IMR-90 (cell line): ENCODE measurements at regions not wholly inside any gene's neighbourhood (a gene's known extent, or its start where the extent isn't known, plus 50 kb on each side); places are given as distances from the start of the nearest gene placed in this dataset.

Experiments used
- ATAC-seq: fragments of 200-7000 bp; cut with Tn5 transposase; 2 replicates; pipeline ENCODE4 v1.9.1; 2020; ENCODE audit warnings: low read depth, mild to moderate bottlenecking, moderate library complexity
- BruUV-seq: library from RNA; stranded (reverse); fragments of 400-500 nt; replicated peaks from 2 replicates; lab custom pipeline; 2021; lab: Mats Ljungman, UMichigan
- CTCF ChIA-PET: fragments of 300-600 bp; formaldehyde crosslinking; extraction: SDS; loops from one replicate; lab custom pipeline; 2021; ENCODE audit warnings: antibody characterized with exemption; lab: Yijun Ruan, JAX
- POLR2A ChIA-PET: fragments of 300-600 bp; sonication (Branson Sonifier 250); formaldehyde crosslinking; loops from one replicate; lab custom pipeline; 2022; ENCODE audit warnings: antibody characterized with exemption; ENCODE audit not compliant: unreplicated experiment; lab: Charles Lee
- DNase-seq: peaks from one replicate; pipeline ENCODE4 v3.0.0; 2013
- H2AFZ ChIP-seq: replicated peaks from 2 replicates; pipeline ENCODE3; 2013; ENCODE audit warnings: low read length, mild to moderate bottlenecking; ENCODE audit not compliant: poor library complexity
- H2AK5ac ChIP-seq: 2 replicates; pipeline ENCODE4 v1.6.1; 2013; ENCODE audit warnings: low read depth, low read length, inconsistent platforms
- H2AK9ac ChIP-seq: replicated peaks from 2 replicates; pipeline ENCODE3; 2013; ENCODE audit warnings: mild to moderate bottlenecking, low read depth, low read length, moderate library complexity; ENCODE audit not compliant: poor library complexity
- H2BK120ac ChIP-seq: 2 replicates; pipeline ENCODE4 v1.6.1; 2013; ENCODE audit warnings: low read depth, low read length, inconsistent platforms
- H2BK15ac ChIP-seq: 3 replicates; pipeline ENCODE4 v1.6.1; 2013; ENCODE audit warnings: low read depth, low read length, inconsistent platforms
- H2BK20ac ChIP-seq: 2 replicates; pipeline ENCODE4 v1.6.1; 2013; ENCODE audit warnings: low read depth, mild to moderate bottlenecking, inconsistent platforms, low read length, moderate library complexity
- H2BK5ac ChIP-seq: 2 replicates; pipeline ENCODE4 v1.6.1; 2013; ENCODE audit warnings: mild to moderate bottlenecking, low read depth, low read length, inconsistent platforms; ENCODE audit not compliant: poor library complexity, severe bottlenecking
- H3K14ac ChIP-seq: replicated peaks from 2 replicates; pipeline ENCODE4 v1.6.1; 2013; ENCODE audit warnings: low read depth, low read length, inconsistent platforms
- H3K18ac ChIP-seq: 2 replicates; pipeline ENCODE4 v1.6.1; 2013; ENCODE audit warnings: low read depth, low read length, control low read depth
- H3K23ac ChIP-seq: 2 replicates; pipeline ENCODE4 v1.6.1; 2013; ENCODE audit warnings: low read depth, low read length, inconsistent platforms
- H3K27ac ChIP-seq: 2 replicates; pipeline ENCODE4 v1.5.1; 2013; ENCODE audit warnings: mild to moderate bottlenecking, control low read depth, low read length; ENCODE audit not compliant: insufficient read depth
- H3K27me3 ChIP-seq: 2 replicates; pipeline ENCODE4 v1.6.1; 2013; ENCODE audit warnings: low read length; ENCODE audit not compliant: control insufficient read depth, insufficient read depth
- H3K36me3 ChIP-seq: 2 replicates; pipeline ENCODE4 v1.6.1; 2013; ENCODE audit warnings: low read length, mixed read lengths; ENCODE audit not compliant: control insufficient read depth, insufficient read depth
- H3K4ac ChIP-seq: 2 replicates; pipeline ENCODE4 v1.6.1; 2013; ENCODE audit warnings: low read depth, low read length, inconsistent platforms
- H3K4me1 ChIP-seq: 2 replicates; pipeline ENCODE4 v1.6.1; 2013; ENCODE audit warnings: low read length, mixed read lengths; ENCODE audit not compliant: control insufficient read depth, insufficient read depth
- H3K4me2 ChIP-seq: 2 replicates; pipeline ENCODE4 v1.6.1; 2013; ENCODE audit warnings: low read depth, mild to moderate bottlenecking, control low read depth, low read length, moderate library complexity
- H3K4me3 ChIP-seq: 2 replicates; pipeline ENCODE4 v1.5.1; 2013; ENCODE audit warnings: low read depth, mild to moderate bottlenecking, control low read depth, low read length, moderate library complexity; ENCODE audit not compliant: insufficient read depth
- H3K56ac ChIP-seq: 2 replicates; pipeline ENCODE4 v1.6.1; 2013; ENCODE audit warnings: low read length, inconsistent platforms; ENCODE audit not compliant: insufficient read depth; ENCODE audit errors: extremely low read depth
- H3K79me1 ChIP-seq, 2 experiments: 2 replicates each; pipeline ENCODE4 v1.6.1; 2013; ENCODE audit warnings: low read length in 2 of 2, inconsistent platforms in 1 of 2, low read depth in 1 of 2
- H3K9ac ChIP-seq: 2 replicates; pipeline ENCODE4 v1.6.1; 2013; ENCODE audit warnings: low read depth, low read length, control low read depth
- H3K9me1 ChIP-seq: 2 replicates; pipeline ENCODE4 v1.6.1; 2013; ENCODE audit warnings: low read length, inconsistent platforms; ENCODE audit not compliant: insufficient read depth
- H3K9me3 ChIP-seq: 2 replicates; pipeline ENCODE4 v1.6.1; 2013; ENCODE audit warnings: low read length; ENCODE audit not compliant: control insufficient read depth, insufficient read depth
- H4K20me1 ChIP-seq: 2 replicates; pipeline ENCODE4 v1.6.1; 2013; ENCODE audit warnings: low read length, inconsistent platforms; ENCODE audit not compliant: insufficient read depth
- H4K5ac ChIP-seq: 2 replicates; pipeline ENCODE4 v1.6.1; 2013; ENCODE audit warnings: mild to moderate bottlenecking, low read depth, low read length, control low read depth
- H4K8ac ChIP-seq, 2 experiments: 2 replicates each; pipeline ENCODE4 v1.6.1; 2013; ENCODE audit warnings: low read depth in 2 of 2, low read length in 2 of 2, control low read depth in 1 of 2, inconsistent platforms in 1 of 2
- H4K91ac ChIP-seq: 2 replicates; pipeline ENCODE4 v1.6.1; 2013; ENCODE audit warnings: low read depth, low read length, inconsistent platforms; ENCODE audit not compliant: insufficient read depth
- MAFK ChIP-seq: IDR thresholded peaks from 2 replicates; pipeline ENCODE4 v1.6.1; 2012; ENCODE audit warnings: low read depth, low read length, improper control_type of control experiment
- MAZ ChIP-seq: IDR thresholded peaks from 2 replicates; pipeline ENCODE4 v1.6.1; 2012; ENCODE audit warnings: low read depth, mild to moderate bottlenecking, low read length, improper control_type of control experiment, moderate library complexity, borderline replicate concordance
- RCOR1 ChIP-seq: IDR thresholded peaks from 2 replicates; pipeline ENCODE4 v1.6.1; 2012; ENCODE audit warnings: mild to moderate bottlenecking, low read length, improper control_type of control experiment; ENCODE audit not compliant: insufficient replicate concordance
- WGBS, 2 experiments: methylation state at CpG; one replicate each; pipeline versions ENCODE4 v1.1.5 to v1.1.7; 2013; ENCODE audit warnings: missing lambda C conversion rate in 2 of 2; ENCODE audit not compliant: insufficient read length in 1 of 2; ENCODE audit errors: extremely low coverage in 2 of 2; 5-methylcytosine and 5-hydroxymethylcytosine counted together
- dilution Hi-C: fragments of 300-500 bp; cut with HindIII; formaldehyde crosslinking; loops from one replicate; pipeline ENCODE4 v1.14.3; 2018; ENCODE audit warnings: low sequenced_read_pairs; ENCODE audit not compliant: unreplicated experiment
- in situ Hi-C: fragments of 300-500 bp; cut with MboI; formaldehyde crosslinking; loops from 3 replicates; pipeline ENCODE4 v1.14.3; 2019; ENCODE audit warnings: low sequenced_read_pairs, inconsistent platforms, mixed read lengths
- intact Hi-C: fragments of 100-400 bp; cut with micrococcal nuclease; formaldehyde crosslinking; loops from 2 replicates; pipeline ENCODE4 v1.10.0; 2022

- Histone ChIP-seq H3K14ac (no peak overlapping the region), H4K20me1 (no peaks in the 10 kb centered on the region), H3K79me1 (no peaks in the 10 kb centered on the region), H3K4me1 (no peaks in the 10 kb centered on the region), H3K18ac (no peak overlapping the region), H3K4me2 (no peak overlapping the region), H3K9me1 (no peaks in the 10 kb centered on the region), H2BK20ac (no peak overlapping the region), H3K23ac (no peak overlapping the region), H2AK9ac (no peak overlapping the region), H3K56ac (no peak overlapping the region), H2BK120ac (no peak overlapping the region), H4K91ac (no peak overlapping the region), H2AFZ (no peak overlapping the region), H2BK15ac (no peak overlapping the region), H3K9ac (no peak overlapping the region), H3K27ac (no peak overlapping the region), H4K5ac (no peak overlapping the region), H3K36me3 (no peaks in the 10 kb centered on the region), H2AK5ac (no peak overlapping the region), H3K4ac (no peak overlapping the region), H3K9me3 (no peaks in the 10 kb centered on the region), H4K8ac (no peak overlapping the region), H3K4me3 (no peak overlapping the region), H2BK5ac (no peak overlapping the region), H3K27me3 (no peaks in the 10 kb centered on the region)
- no peak for TF ChIP-seq RCOR1
- TF ChIP-seq MAFK = no peak
- TF ChIP-seq MAZ = no peak
- ChIA-PET CTCF (interaction anchor here (0.6 kb wide), 1 partner anchor 341 kb away, joined by 5 read pairs; no protein-coding TSS in a partner anchor), POLR2A (no interaction called here)
- intact Hi-C loops (no loop called here), dilution Hi-C loops (no loop called here), in situ Hi-C loops (no loop called here)
- DNase-seq = no peak
- no CpG with 5 or more reads among the region's 6 CpGs for WGBS, 2 experiments
- BruUV-seq = no TSS peak
- ATAC-seq = no peak
These were observed 93.1 kb upstream of the SLC6A11 start for GRCh38 chr3:10722911-10723310.
